ENCODE measurements at regions not wholly inside any gene's neighbourhood (a gene's known extent, or its start where the extent isn't known, plus 50 kb on each side); places are given as distances from the start of the nearest gene placed in this dataset.
A peak's percentile ranks its signal among the peaks of the same experiment; 100 is the strongest.

DNA sequence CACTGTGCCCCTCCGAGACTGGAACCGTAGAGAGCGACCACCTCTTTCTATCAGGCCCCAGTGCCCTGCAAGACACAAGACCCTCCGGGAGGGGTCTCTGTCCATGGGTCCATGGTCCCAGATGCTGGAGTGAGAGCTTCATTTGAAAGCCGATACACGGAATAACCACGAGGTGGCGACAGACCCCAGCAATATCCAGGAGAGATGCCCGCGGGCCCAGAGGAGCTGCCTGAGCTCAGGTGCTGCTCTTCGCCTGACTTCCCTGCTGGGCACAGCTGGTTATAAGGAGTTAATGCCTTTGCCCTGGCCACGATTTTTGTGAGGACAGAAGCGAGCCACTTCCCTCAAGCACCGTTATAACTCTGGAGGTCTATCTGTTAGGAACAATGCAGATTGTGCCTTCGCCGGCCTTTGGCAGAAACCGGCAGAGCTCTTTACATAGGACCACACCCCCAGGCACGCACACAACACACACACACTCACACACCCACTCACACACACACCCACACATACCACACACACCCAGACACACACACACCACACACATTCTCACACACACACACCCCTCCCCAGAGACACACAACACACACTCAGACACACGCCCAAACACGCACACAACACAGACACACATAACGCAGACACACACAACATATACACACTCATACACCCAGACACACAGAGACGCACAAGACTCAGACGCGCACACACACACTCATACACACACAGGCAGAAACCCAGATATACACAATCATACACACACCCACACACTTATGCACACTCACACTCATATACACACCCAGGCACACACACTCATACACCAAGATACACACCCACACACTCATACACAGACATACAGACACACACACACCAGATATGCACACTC, 436.4 kb downstream of the SOX9 start:
- peak; percentile 74 for DNase-seq
- Histone ChIP-seq H3K36me3 (no peaks in the 10 kb centered on the region), H3K27me3 (ENCODE audit: low read depth) (no peaks in the 10 kb centered on the region), H3K4me1 (peaks cover 7% of the 10 kb centered on the region), H3K4me3 (no peak overlapping the region), H3K27ac (no peak overlapping the region), H3K9me3 (no peaks in the 10 kb centered on the region)
- TF ChIP-seq, protein P1, sequence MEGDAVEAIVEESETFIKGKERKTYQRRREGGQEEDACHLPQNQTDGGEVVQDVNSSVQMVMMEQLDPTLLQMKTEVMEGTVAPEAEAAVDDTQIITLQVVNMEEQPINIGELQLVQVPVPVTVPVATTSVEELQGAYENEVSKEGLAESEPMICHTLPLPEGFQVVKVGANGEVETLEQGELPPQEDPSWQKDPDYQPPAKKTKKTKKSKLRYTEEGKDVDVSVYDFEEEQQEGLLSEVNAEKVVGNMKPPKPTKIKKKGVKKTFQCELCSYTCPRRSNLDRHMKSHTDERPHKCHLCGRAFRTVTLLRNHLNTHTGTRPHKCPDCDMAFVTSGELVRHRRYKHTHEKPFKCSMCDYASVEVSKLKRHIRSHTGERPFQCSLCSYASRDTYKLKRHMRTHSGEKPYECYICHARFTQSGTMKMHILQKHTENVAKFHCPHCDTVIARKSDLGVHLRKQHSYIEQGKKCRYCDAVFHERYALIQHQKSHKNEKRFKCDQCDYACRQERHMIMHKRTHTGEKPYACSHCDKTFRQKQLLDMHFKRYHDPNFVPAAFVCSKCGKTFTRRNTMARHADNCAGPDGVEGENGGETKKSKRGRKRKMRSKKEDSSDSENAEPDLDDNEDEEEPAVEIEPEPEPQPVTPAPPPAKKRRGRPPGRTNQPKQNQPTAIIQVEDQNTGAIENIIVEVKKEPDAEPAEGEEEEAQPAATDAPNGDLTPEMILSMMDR (IDR thresholded peaks at IDR 0.05): peak; percentile 76
- ATAC-seq: peak; percentile 59 to 64
- intact Hi-C loops (cut with DNase I): no loop called here

DNA sequence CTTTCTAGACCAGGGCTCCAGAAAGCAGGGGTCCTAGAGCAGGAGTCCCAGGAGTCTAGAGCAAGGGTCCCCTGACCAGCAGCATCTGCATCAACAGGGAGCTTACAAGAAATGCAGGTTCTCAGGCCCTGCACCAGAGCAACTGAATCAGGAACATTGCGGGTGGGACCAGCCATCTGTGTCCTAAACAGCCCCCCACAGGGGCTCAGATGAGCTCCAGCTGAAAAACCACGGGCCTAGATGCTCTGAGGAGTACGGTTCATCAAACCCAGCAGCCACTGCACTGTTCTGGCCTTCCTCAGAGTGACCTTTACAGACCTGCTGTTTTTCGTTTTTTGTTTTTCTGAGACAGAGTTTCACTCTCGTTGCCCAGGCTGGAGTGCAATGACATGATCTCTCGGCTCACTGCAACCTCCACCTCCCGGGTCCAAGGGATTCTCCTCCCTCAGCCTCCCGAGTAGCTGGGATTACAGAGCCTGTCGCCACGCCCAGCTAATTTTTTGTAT, 438.2 kb downstream of the SOX9 start:
- no peak for ATAC-seq
- peaks cover 7% of the 10 kb centered on the region for H3K4me1 ChIP-seq
- H3K9me3 ChIP-seq: no peaks in the 10 kb centered on the region
- TF ChIP-seq, protein P1 (IDR thresholded peaks at IDR 0.05): no peak
- no peak overlapping the region for H3K27ac ChIP-seq
- no peaks in the 10 kb centered on the region for H3K36me3 ChIP-seq
- intact Hi-C loops (cut with DNase I): no loop called here
- no peak overlapping the region for H3K4me3 ChIP-seq
- no peaks in the 10 kb centered on the region for H3K27me3 ChIP-seq (ENCODE audit: low read depth)
- peak; percentile 17 for DNase-seq

DNA sequence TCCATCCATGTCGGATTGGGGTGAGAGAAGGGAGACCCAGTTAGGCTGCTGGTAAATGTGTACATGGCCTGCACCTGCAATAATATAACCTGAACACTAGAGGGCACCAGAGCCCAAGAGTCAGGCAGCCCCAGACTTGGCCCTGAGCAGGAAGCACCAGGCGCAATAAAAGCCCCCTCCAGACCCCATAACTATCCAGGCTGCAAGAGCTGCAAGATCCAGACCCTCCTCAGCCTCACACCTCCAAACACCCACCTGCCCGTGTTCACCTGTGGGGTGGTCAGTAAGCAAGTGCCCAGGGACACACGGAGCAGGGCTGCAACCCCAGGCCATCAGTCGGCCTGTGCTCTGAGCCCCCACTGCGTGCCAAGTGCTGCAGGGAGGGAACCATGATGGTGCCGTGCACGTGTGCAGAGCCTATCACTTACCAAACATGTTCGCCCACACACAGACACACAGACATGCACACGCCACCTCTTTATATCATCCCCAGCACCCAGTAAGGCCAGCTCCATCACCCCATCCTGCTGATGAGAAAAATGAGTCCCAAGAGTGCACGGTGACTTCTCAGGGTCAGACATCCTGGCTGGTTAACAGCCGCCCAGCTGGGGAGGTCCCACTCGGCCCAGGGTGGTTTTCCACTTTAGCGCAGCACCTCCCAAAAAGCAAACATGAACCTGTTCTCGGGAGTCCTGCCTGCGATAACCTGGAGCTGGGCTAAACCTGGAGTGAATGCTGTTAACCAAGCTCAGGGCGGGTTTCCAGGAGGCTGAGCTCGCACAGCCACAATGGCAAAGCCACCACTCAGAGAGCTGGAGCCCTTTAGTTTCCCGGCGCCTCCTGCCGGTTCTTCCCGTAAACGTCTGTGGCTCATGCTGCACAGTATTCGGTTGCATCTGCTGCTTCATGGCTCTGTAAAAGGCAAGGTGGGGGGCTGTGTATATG, 439.8 kb downstream of the SOX9 start:
- no peaks in the 10 kb centered on the region for H3K9me3 ChIP-seq
- TF ChIP-seq, protein P1 (IDR thresholded peaks at IDR 0.05): peak; percentile 82
- intact Hi-C loops (cut with DNase I): no loop called here
- no peak overlapping the region for H3K27ac ChIP-seq
- H3K4me3 ChIP-seq: peak overlapping the region; percentile 11
- ATAC-seq (peak; percentile 85 to 87), DNase-seq (peak; percentile 85)
- H3K4me1 ChIP-seq: peaks cover 7% of the 10 kb centered on the region
- no peaks in the 10 kb centered on the region for H3K36me3 ChIP-seq
- H3K27me3 ChIP-seq (ENCODE audit: low read depth): no peaks in the 10 kb centered on the region

DNA sequence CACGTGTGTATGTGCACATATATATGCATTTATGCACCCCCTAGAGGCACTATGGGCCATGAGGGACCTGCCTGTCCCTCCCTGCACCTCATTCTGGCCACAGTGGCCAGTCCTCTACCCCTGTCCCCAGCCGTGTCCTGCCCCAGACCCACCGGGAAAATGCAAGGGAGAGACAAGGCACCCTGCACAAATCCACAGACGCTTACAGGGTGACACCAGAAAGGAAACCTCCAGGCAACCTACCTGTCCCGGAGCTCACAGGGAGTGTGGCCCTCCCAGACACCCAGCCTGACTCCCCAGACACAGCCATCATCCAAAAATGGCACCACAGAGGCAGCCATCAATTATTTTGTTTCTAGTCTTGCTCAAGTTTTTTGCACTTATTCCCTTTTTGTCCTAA, 440.4 kb downstream of the SOX9 start:
- peak; percentile 7 for DNase-seq
- Histone ChIP-seq H3K9me3 (no peaks in the 10 kb centered on the region), H3K27me3 (ENCODE audit: low read depth) (no peaks in the 10 kb centered on the region), H3K4me1 (peaks cover 7% of the 10 kb centered on the region), H3K36me3 (no peaks in the 10 kb centered on the region), H3K27ac (no peak overlapping the region), H3K4me3 (no peak overlapping the region)
- TF ChIP-seq, protein P1 (IDR thresholded peaks at IDR 0.05): no peak
- ATAC-seq: no peak
- intact Hi-C loops (cut with DNase I): no loop called here

DNA sequence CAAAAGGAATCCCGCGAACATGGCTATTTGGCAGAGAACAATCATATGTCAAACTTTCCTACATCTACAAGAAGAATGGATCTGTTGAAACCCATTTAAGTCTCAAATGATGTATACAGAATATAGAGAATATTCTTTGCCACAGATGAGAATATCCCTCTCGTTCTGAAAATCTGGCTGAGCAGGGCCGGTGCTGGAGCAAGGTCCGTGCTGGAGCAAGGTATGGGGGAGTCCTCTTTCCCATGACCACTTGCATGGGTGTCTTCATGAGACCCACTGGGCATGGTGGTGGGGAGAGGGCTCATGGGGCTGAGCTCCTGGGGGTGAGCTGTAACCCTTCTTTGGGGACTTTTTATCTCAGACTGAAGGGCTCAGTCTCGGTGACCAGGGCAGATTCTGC, 440.9 kb downstream of the SOX9 start:
- TF ChIP-seq, protein P1 (IDR thresholded peaks at IDR 0.05): no peak
- no peaks in the 10 kb centered on the region for H3K27me3 ChIP-seq (ENCODE audit: low read depth)
- no peak overlapping the region for H3K4me3 ChIP-seq
- H3K36me3 ChIP-seq: no peaks in the 10 kb centered on the region
- no peaks in the 10 kb centered on the region for H3K9me3 ChIP-seq
- H3K27ac ChIP-seq: no peak overlapping the region
- intact Hi-C loops (cut with DNase I): no loop called here
- ATAC-seq: no peak
- H3K4me1 ChIP-seq: peaks cover 7% of the 10 kb centered on the region
- peak; percentile 20 for DNase-seq
